Left renal pelvis (tissue), 4 donors: ENCODE measurements at regions not wholly inside any gene's neighbourhood (a gene's known extent, or its start where the extent isn't known, plus 50 kb on each side); places are given as distances from the start of the nearest gene placed in this dataset.
"Not testable (repeated sequence)": the region's sequence is repeated elsewhere in the genome, so short reads cannot be mapped to it uniquely, and the experiment has no call there.

Experiments
- DNase-seq, 4 donors: peaks; one replicate each; pipeline ENCODE4 v3.0.0-alpha.2; 2013; ENCODE audit warnings: low read depth in 4 of 4, low spot score in 3 of 4

DNA sequence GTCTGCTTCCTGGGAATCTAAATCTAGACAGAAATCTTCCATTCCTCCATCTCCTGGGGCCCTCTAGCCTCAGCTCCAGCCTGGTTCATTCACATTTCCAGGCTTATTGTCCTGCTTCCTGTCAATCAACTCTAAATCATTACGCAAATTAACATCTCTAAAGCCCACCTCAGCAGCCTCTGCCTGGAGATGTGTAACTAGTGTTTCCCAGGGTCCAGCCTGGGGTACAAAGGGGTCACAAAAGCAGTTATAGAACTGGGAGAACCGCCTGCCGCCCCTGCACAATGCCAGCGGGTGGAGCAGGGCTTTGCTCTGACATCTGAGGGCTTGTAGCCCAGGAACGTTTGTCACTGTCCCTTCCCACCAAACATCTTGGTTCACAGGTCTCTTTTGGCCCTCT is 373.5 kb downstream of the RRAGC start:
- DNase-seq: no peak

DNA sequence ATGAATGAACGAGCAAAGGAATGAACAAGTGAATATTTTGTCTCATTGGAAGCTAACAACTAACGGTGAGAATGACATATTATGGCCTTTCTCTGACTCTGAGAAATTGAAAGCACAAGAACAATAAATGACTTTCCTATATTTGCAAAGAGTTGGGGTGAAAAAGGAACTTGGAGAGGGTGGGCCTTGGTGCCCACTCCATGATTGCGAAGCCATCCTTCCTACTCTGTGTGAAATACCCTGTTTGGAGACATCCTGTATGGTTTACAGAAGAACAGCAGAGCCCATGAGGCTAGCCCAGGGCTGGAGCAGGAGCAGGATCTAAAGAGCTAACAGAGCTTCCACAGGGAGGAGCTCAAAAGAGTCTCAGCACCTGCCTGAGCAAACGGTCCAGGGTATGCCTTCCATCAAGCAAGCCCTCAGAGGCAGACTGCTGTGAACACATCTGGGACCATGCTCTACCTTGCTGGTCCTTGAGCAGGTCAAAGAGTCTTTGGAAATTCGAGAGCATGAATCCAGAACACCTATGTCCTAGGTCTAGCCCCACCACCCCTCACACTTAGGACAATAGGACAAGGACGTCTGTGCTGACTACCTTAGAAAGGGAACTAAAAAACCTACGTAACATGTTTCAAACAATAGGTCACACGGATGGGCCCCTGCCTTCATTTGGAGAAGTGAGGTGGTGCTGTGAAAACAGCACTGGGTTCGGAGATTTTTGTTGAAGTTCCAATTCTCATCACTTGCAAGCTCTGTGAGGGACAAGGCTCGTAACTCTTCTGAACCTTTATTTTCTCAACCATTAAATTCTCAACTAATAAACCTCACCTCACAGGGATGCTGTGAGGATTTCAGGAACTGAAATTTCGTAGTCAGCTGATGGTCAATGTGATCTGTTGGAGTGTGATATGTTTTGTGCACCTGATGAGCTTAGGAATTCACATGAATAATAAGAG is 377.4 kb downstream of the RRAGC start:
- no peak for DNase-seq

DNA sequence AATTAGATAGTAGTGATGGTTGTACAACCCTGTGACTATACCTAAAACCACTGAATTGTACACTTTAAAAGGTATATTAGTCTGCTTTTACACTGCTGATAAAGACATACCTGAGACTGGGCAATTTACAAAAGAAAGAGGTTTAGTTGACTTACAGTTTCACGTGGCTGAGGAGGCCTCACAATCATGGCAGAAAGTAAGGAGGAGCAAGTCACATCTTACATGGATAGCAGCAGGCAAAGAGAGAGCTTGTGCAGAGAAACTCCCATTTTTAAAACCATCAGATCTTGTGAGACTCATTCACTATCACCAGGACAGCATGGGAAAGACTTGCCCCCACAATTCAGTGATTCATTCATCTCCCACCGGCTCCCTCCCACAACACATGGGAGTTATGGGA is 379.9 kb downstream of the RRAGC start:
- not testable (repeated sequence) for DNase-seq

DNA sequence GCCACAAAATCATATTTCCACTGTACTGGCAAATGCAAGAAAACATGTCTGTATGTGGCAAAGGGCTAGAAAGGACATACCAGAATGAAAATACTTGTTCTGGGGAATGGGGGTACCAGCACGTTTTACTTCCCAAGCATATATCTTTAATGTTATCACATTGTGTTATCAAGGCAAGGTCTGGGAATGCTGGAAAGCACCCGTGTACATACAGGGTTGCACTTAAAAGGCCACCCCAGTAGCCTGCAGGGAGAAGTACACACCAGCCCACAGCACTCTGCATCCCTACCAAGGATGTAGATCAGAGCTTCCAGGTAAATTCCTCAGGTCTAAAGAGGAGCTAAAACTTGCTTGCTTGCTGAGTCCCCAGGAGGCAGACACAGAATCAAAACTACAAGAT is 381.8 kb downstream of the RRAGC start:
- DNase-seq: no peak

DNA sequence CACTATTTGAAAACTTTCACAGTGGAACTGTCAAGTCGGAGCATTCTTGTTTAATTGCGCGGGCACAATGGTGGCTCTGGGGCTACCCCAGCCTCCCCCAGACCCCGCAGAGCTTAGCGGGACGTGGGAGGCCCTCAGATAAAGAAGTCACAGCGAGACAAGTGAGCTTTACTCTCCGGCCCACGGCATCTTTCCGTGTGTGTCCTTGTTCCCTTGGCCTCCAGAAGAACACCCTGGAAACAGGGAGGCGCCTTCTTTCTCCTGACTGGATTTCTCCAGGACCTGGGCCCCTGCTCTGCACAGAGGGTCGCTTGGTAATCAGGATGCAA is 382.8 kb downstream of the RRAGC start:
- DNase-seq: no peak

DNA sequence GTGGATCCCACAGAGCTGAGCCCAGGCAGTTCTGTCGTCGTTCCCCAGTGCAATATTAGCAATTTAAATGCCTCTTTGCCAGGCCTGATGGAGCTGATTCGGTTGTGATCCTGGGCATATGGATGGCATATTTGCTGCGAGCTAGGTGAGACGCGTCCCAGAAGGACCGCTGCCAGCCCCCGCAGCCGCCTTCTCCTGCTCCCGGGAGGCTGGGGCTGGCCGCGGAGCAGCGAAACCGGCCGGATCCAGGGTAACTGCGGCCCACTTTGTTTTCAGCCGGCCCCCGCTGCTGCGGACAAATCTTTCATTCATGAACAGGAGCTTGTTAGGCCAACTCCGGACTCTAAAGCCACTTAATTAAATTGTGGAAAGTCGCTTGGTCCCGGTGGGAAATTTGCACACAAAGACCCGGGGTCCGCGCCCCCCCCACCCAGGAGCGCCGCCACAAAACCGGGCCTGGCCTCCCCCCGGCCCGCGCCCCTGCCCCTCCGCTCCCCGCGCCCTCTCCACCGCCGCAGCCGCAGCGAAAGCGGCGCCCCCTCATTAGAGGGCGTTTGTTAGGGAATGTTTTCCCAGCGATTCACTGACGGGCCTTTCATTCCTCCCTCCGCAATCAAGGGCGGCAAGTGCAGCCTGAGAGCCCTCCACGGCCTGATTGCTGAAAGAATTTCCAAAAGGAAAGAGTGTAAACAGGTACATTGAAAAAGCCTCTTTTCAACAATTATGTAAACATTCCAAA is 383.3 kb downstream of the RRAGC start:
- DNase-seq: no peak

DNA sequence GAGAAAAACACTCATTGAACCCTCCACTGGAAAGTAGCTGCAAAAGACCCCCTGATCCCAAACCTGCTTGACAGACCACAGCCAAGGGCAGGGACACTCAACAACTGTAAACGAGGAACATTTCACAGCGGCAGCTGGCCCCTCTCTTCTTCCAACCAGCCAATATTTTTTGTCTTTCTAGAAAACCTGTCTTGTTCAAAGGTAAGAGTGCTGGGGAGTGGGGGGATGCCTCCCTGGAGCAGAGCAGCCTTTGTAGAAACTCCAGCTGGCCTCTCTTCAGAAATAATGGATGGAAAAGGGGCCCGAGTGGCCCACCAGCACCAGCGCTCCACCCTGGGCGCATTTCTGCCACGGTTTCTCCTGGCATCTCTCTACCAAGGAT is 384.0 kb downstream of the RRAGC start:
- DNase-seq: no peak

DNA sequence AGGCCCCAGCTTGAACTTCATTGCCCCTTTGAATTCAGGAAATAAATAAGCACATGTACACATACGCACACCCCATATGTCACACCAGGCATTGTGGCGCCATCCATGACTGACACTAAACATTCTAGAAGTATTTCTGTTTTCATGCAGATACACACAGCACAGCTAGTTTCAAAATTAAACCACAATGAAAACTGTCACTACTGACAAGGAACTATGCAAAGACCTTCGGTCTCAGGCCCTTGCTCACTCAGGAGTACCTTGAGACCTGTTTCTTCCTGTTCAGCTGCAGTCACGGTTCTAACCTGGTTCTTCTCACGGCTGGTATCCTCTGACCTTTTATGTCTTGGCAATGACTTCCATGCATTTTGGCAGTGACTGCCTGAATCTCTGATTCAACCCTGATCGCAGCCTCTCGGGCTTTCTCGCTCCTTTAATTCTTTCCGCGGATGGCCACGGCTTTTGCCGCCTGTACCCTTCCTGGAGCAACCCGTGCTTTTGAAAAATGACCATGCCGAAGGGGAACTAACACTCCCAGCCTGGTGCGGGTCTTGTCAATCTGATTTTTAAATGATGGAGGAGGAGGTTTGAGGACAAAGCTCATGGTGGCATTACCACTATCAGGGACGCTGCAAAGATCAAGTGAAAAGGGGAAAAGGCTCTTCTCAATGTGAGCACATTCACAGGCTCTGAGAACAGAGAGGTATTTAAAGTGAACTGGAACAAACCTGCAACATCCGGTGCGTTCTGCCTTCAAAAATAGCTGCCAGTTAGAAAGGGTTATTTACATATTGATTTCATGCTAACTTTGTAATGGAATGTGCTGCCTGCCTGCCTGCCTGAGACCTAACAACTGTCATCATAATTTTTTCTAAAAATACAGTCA is 384.6 kb downstream of the RRAGC start:
- no peak for DNase-seq

DNA sequence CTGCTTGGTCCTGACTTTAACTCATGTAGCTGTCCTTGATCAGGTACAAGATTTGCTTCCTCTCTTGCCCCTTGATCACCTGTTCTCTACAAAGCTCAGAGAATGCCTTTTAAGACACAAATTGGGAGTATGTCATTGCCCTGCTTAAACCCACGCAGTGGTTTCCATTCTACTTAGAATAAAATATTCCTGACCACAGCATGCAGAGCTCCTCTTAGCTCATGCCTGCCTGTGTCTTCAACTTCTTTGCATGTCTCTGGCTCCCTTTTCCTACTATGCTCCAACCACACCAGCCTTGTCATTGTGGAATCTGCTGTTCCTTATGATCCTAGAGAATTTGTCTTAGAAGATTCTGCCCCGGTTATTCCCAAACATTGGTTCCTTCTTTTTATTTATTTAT is 393.1 kb downstream of the RRAGC start:
- DNase-seq: no peak

DNA sequence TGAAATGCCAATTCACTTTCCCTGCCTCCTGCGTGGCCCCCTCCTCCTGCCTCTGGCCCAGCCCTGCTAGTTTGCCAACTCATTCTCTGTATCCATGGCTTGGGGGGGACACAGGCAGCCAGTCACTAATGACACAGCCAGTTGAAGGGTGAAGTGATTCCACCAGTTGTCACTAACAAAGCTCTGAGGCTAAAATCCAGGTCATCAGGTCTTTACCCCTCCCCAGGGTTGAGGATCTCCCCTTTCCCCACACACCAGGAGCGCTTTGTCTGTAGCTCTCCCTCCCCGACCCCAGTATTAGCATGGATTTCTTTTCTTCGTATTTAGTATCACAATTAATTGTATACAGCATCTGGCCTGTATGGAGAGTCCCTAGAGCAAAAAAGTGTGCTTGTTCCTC is 394.1 kb downstream of the RRAGC start:
- DNase-seq: no peak

DNA sequence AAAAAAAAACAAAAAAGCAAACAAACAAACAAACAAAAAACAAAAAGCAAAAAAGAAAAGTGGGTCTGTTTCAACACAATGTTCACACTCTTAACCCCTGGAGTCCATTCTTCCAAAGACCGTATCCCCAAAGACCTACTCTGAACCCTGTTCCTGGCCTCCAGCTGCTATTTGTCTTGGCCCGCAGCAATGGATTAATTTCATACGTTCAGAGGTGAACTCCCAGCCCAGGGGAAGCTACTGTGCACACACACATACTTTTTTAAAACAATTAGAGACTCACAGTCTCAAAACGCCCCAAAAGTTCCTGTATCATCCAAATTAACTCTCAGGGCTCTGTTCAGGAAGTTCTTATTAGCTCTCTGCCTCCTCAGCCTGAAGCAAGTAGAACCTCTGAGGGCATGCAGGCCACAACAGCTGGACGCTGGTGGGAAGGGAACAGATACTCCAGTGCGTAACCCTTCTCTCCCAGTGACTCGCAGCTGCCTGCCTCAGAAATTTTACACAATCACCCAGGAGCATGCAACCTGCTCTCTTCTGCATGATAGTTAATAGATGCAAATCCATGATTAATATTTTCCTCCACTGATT is 395.4 kb downstream of the RRAGC start:
- no peak for DNase-seq

DNA sequence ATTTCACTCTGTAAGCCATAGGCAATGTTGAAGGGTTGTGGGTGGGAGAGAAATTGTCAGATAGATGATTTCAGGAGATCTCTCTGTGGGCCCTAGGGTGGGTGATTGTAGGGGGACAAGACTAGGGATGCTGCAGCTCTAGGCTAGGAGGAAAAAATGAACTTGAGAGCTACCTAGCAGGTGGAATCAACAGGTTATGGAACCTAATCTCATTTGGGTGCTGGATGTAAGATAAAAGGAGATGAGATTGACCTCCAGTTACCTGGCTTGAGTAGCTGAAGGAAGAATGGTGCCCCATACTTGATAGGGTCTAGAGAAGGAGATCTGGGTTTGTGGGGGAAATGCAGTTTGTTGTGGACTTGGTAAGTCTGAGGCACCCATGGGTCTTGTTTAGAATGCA is 396.5 kb downstream of the RRAGC start:
- DNase-seq: no peak

DNA sequence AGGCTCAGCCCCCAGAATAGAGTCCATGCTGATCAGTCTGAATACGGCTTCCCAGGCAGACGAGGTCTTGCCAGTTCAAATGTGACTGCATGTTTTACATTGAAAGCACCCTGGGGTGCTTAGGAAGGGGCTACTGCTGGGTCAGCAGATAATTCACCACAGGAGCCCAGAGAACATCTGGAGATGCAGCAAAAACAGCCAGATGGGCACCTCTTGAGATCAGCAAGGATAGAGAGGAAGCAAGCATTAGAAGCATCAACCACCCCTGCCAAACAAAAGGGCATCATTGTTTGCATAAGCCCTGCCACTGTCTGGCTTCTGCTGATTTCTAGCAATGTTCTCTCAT is 403.1 kb downstream of the RRAGC start:
- DNase-seq: no peak

DNA sequence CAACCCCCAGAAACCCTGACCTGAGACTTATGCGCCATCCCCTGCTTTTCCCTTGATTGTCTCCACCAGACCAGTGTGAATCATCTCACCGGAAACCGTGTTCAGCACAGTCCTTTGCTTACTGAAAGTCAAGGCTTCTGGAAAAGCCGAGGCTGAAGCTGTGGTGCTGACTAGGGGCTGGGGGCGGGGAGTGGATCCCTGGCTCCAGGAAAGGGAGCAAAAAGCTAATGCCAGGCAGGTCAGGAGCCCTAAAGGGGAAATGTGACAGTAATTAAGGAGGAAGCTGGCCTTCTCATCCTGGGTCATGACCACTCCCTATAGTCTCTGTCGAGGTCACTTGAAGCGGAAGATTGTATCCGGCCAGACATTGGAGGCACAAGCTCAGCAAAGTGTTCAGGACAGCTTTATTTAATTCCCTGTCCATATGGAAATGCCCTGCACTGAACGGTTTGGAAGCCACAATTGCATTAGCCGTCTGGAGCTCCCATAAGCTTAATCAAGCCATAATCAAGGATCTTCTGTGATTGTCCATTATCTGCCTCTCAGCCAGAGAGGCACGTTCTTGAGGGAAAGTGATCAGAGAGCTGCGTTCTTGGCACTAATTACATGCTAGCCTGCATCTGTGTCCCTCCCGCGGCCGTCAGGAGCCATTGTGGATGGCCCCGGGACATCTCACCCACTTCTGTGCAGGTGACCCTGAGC is 403.6 kb downstream of the RRAGC start:
- DNase-seq: no peak

DNA sequence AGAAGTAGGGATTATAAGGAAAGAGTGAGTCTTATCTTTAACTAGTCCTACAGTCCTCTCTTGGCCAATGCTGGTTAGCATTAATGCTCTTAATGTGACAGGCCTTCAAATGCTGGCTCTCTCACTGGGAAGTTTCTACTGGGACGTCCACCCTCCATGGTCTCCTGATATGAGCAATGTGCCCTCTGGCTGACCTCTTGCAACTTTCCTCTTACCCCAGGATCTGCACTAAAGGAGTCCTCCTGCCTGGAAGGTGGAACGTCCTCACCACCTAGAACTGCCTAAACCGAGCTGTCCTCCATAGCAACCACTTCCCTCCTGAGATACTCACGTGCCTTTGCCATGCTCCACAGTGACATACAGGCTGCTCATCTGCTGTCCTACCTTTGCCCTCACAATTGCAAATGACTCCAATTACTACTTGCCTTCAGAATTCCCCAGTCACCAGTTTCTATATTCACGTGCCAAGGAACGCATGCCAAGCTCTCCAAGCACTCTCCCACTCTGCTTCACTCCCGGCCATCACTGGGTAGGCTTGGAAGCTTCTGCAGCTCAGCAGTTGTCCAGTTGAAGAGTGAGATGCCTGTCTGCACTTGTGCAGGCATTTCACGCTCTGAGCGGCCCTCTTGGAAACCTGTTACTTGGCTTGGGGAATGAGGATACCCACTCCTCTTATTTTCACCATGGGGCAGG is 404.7 kb downstream of the RRAGC start:
- no peak for DNase-seq

DNA sequence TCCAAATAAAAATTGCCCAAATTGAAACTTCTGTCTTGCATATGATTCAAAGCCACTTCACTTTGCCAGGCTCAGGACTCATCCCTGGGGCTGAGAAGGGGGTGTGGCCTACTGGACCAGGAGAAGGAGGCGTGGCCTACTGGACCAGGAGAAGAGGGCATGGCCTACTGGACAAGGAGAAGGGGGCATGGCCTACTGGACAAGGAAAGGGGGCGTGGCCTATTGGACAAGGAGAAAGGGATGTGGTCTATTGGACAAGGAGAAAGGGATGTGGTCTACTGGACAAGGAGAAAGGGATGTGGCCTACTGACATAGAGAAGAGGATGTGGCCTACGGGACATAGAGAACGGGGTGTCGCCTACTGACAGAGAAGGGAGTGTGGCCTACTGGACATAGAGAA is 405.3 kb downstream of the RRAGC start:
- no peak for DNase-seq

DNA sequence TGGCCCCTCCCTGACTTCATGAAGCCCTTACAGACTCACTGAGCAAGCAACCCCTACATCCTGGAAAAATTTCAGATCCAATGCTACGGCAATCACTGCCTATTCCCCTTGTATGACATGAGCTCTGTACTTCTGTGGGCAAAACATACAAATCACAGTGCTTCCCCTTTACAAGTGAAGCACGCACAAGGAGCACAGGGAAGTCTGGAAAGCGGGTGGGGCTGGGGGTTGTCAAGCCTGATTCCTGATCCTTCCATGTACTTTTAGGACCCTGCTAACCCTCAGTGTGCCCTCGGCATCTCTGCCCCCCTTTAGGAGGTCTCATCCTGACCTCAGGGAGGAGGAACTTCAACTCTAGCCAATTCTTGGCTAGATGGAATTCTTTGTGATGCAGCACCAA is 405.7 kb upstream of the POU3F1 start:
- DNase-seq: no peak

DNA sequence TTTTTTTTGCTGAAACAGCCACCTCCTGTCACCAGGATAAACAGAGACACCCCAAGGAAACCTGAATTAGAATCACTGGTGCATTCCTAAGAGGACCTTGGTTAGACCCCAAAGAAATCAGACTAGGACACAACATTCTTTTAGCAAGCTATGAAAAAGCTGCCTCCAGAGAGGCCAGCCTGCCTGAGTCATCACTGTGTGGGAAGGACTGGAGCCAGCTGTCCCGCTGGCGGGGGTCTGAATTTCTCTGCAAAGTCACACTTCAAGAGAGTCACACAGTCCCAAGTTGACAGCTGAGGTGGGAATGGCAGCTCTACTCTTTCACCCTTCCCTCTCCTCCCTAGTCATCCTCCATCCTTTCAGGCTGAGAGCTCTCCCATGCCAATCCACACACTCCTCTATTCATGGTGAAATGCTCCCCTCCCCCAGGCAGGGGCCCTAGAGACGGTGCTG is 405.0 kb upstream of the POU3F1 start:
- no peak for DNase-seq

DNA sequence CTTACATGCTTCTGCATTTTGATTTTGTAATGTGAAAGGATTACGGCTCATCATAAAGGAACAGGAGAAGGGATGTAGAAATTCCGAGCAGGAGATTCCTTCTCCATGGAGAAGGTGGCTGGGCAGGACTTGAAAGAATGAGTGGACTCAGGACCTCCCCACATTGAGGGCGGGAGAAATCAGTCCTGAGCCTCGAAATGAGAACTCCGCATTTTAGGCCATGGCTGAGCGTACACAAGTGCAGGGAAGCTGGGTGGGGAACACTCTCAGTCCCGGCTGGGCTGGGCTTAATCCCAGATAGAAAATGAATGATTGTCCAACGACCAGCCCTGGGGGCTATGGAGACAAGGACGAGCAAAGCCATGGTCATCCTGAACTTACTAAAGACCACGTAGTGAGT is 402.3 kb upstream of the POU3F1 start:
- no peak for DNase-seq

DNA sequence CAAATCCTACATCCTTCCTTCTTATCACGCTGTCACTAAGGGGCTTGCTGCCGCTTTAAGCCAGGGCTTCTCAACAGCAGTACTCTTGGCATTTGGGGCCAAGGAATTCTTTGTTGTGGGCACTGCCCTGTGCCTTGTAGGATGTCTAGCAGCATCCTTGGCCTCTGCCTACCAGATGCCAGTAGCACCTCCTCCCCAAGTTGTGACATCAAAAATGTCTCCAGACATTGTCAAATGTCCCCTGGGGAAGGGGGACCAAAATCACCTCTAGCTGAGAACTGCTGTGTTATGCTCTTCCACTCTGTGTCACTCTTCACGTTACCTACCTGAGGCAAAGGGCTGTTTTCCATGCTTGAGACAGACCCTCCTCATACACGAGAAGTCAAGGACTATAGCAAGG is 400.3 kb upstream of the POU3F1 start:
- DNase-seq: no peak
